H9 (cell line): ENCODE measurements at regions not wholly inside any gene's neighbourhood (a gene's known extent, or its start where the extent isn't known, plus 50 kb on each side); places are given as distances from the start of the nearest gene placed in this dataset.

Source experiments
- DNase-seq: peaks from one replicate; pipeline ENCODE4 v3.0.0-alpha.2; 2017
- H2AFZ ChIP-seq: one replicate; pipeline ENCODE4 v1.6.1; 2013; ENCODE audit warnings: mild to moderate bottlenecking, low read length, control low read depth, moderate library complexity
- H2AK5ac ChIP-seq: 2 replicates; pipeline ENCODE4 v1.6.1; 2013; ENCODE audit warnings: low read length, control low read depth, mixed read lengths; ENCODE audit not compliant: insufficient read length
- H2BK120ac ChIP-seq: one replicate; pipeline ENCODE4 v1.6.1; 2013; ENCODE audit warnings: low read depth, mild to moderate bottlenecking, low read length, control low read depth, inconsistent platforms; ENCODE audit not compliant: poor library complexity, severe bottlenecking
- H2BK12ac ChIP-seq: 2 replicates; pipeline ENCODE4 v1.6.1; 2013; ENCODE audit warnings: low read length, control low read depth, mixed read lengths, low read depth; ENCODE audit not compliant: insufficient read length
- H2BK15ac ChIP-seq: 2 replicates; pipeline ENCODE4 v1.6.1; 2013; ENCODE audit warnings: low read depth, low read length, control low read depth
- H2BK20ac ChIP-seq: one replicate; pipeline ENCODE4 v1.6.1; 2013; ENCODE audit warnings: low read depth, mild to moderate bottlenecking, low read length, control low read depth, inconsistent platforms; ENCODE audit not compliant: poor library complexity, severe bottlenecking
- H2BK5ac ChIP-seq: 2 replicates; pipeline ENCODE4 v1.6.1; 2013; ENCODE audit warnings: low read length, control low read depth, mixed read lengths; ENCODE audit not compliant: insufficient read length
- H3K14ac ChIP-seq: 2 replicates; pipeline ENCODE4 v1.6.1; 2013; ENCODE audit warnings: low read length, control low read depth; ENCODE audit not compliant: insufficient read depth
- H3K18ac ChIP-seq: 2 replicates; pipeline ENCODE4 v1.6.1; 2013; ENCODE audit warnings: low read depth, mild to moderate bottlenecking, mixed read lengths, low read length, control low read depth; ENCODE audit not compliant: insufficient read length
- H3K23ac ChIP-seq: 2 replicates; pipeline ENCODE4 v1.6.1; 2013; ENCODE audit warnings: low read length, control low read depth, mixed read lengths, low read depth; ENCODE audit not compliant: insufficient read length
- H3K23me2 ChIP-seq: 2 replicates; pipeline ENCODE4 v1.6.1; 2013; ENCODE audit warnings: low read depth, mild to moderate bottlenecking, mixed read lengths, low read length, control low read depth; ENCODE audit not compliant: insufficient read length, poor library complexity, severe bottlenecking
- H3K27ac ChIP-seq: 2 replicates; pipeline ENCODE4 v1.5.1; 2013; ENCODE audit warnings: low read length, control low read depth, mixed read lengths, low read depth; ENCODE audit not compliant: insufficient read length
- H3K27me3 ChIP-seq: 2 replicates; pipeline ENCODE4 v1.6.1; 2013; ENCODE audit warnings: low read length, control low read depth, inconsistent platforms; ENCODE audit not compliant: insufficient read depth
- H3K4ac ChIP-seq: 2 replicates; pipeline ENCODE4 v1.6.1; 2013; ENCODE audit warnings: low read depth, mild to moderate bottlenecking, control low read depth, inconsistent platforms, low read length, moderate library complexity
- H3K4me1 ChIP-seq: 2 replicates; pipeline ENCODE4 v1.6.1; 2013; ENCODE audit warnings: low read length, control low read depth, inconsistent platforms; ENCODE audit not compliant: insufficient read depth
- H3K4me2 ChIP-seq: 2 replicates; pipeline ENCODE4 v1.6.1; 2013; ENCODE audit warnings: low read length, control low read depth, mixed read lengths; ENCODE audit not compliant: insufficient read length, insufficient read depth
- H3K56ac ChIP-seq: 2 replicates; pipeline ENCODE4 v1.6.1; 2013; ENCODE audit warnings: low read depth, mild to moderate bottlenecking, mixed read lengths, low read length, control low read depth; ENCODE audit not compliant: insufficient read length
- H3K79me1 ChIP-seq: 2 replicates; pipeline ENCODE4 v1.6.1; 2013; ENCODE audit warnings: low read depth, mild to moderate bottlenecking, moderate library complexity, low read length, control low read depth, inconsistent platforms; ENCODE audit not compliant: insufficient read depth, poor library complexity, severe bottlenecking
- H3K79me2 ChIP-seq: 2 replicates; pipeline ENCODE4 v1.6.1; 2013; ENCODE audit warnings: low read length, control low read depth, inconsistent platforms; ENCODE audit not compliant: insufficient read depth
- H3K9ac ChIP-seq: 2 replicates; pipeline ENCODE4 v1.6.1; 2013; ENCODE audit warnings: low read length, control low read depth, mixed read lengths; ENCODE audit not compliant: insufficient read length; ENCODE audit errors: extremely low read depth
- H3K9me3 ChIP-seq: one replicate; pipeline ENCODE4 v1.6.1; 2013; ENCODE audit warnings: low read depth, low read length, inconsistent platforms; ENCODE audit not compliant: control insufficient read depth
- H3T11ph ChIP-seq: one replicate; pipeline ENCODE4 v1.6.1; 2013; ENCODE audit warnings: mild to moderate bottlenecking, low read length, control low read depth, inconsistent platforms
- H4K20me1 ChIP-seq: one replicate; pipeline ENCODE4 v1.6.1; 2013; ENCODE audit not compliant: control insufficient read depth, insufficient read length, insufficient read depth
- H4K5ac ChIP-seq: 2 replicates; pipeline ENCODE4 v1.6.1; 2013; ENCODE audit warnings: low read depth, mild to moderate bottlenecking, mixed read lengths, low read length, control low read depth; ENCODE audit not compliant: insufficient read length
- H4K8ac ChIP-seq: replicated peaks from 2 replicates; pipeline ENCODE4 v1.6.1; 2013; ENCODE audit warnings: low read length, control low read depth, mixed read lengths, low read depth; ENCODE audit not compliant: insufficient read length
- H4K91ac ChIP-seq: 2 replicates; pipeline ENCODE4 v1.6.1; 2013; ENCODE audit warnings: low read depth, mild to moderate bottlenecking, moderate library complexity, mixed read lengths, low read length, control low read depth; ENCODE audit not compliant: insufficient read length
- H3K27ac Mint-ChIP-seq, 3 experiments: 2 replicates in 2 of 3; 3 replicates in 1 of 3; pipeline ENCODE4 v1.8.0; 2020 to 2021; ENCODE audit warnings: mixed read lengths in 3 of 3, mild to moderate bottlenecking in 1 of 3, moderate library complexity in 1 of 3
- H3K27me3 Mint-ChIP-seq: 2 replicates; pipeline ENCODE4 v1.8.0; 2021; ENCODE audit warnings: low read depth, mild to moderate bottlenecking, moderate library complexity, mixed read lengths
- H3K36me3 Mint-ChIP-seq, 3 experiments: 2 replicates in 2 of 3; 3 replicates in 1 of 3; pipeline ENCODE4 v1.8.0; 2020 to 2021; ENCODE audit warnings: low read depth in 3 of 3, mixed read lengths in 3 of 3; ENCODE audit not compliant: insufficient read depth in 1 of 3
- H3K4me1 Mint-ChIP-seq, 2 experiments: 2 replicates each; pipeline ENCODE4 v1.8.0; 2020; ENCODE audit warnings: mixed read lengths in 2 of 2
- H3K4me3 Mint-ChIP-seq, 2 experiments: 2 replicates in 1 of 2; 3 replicates in 1 of 2; pipeline ENCODE4 v1.8.0; 2020 to 2021; ENCODE audit warnings: mild to moderate bottlenecking in 2 of 2, mixed read lengths in 2 of 2, moderate library complexity in 1 of 2
- H3K9me3 Mint-ChIP-seq, 2 experiments: 2 replicates in 1 of 2; 3 replicates in 1 of 2; pipeline ENCODE4 v1.8.0; 2020; ENCODE audit warnings: mild to moderate bottlenecking in 2 of 2, mixed read lengths in 2 of 2, moderate library complexity in 1 of 2
- WGBS: extraction: QIAGEN DNeasy Blood & Tissue Kit; methylation state at CpG from one replicate; pipeline ENCODE4 v1.1.7; 2013; ENCODE audit warnings: missing lambda C conversion rate, low lambda C conversion rate, mixed read lengths; ENCODE audit not compliant: insufficient read length; ENCODE audit errors: extremely low coverage; 5-methylcytosine and 5-hydroxymethylcytosine counted together
- TF ChIP-seq, protein P1 (sequence below): fragments of 200-600 bp; sonication (generic); conservative IDR thresholded peaks from 3 replicates; pipeline ENCODE4 v1.8.0; 2021; ENCODE audit warnings: antibody characterized with exemption, mild to moderate bottlenecking

DNA sequence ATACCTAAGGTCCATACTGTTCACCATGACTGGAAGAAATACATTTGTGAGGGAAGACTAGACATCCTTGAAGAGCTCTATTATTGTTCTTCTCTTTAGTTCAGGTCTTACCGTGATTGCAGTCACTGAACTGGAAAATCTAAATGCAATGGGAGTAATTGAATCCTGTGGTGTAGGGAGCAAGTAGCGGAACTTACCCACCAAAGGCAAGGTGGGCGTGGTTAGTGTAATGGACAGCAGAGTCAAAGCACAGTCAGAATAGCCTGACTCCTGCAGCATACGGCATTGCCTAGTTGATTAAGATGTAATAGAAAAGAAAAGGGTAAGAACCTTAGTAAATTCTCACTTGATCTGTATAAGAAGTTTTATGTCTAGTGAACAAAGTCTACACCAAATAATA, 679.7 kb upstream of the EPHA7 start:
- H2BK120ac ChIP-seq, result no peak overlapping the region
- no peak overlapping the region for H2BK5ac ChIP-seq
- no peak overlapping the region for H3T11ph ChIP-seq
- H2BK12ac ChIP-seq, result no peak overlapping the region
- no peak overlapping the region for H2AK5ac ChIP-seq
- no peaks in the 10 kb centered on the region for H3K9me3 ChIP-seq
- no peaks in the 10 kb centered on the region for H3K27me3 Mint-ChIP-seq
- H3K9me3 Mint-ChIP-seq, result no peaks in the 10 kb centered on the region
- no peaks in the 10 kb centered on the region for H3K4me1 Mint-ChIP-seq
- H3K23ac ChIP-seq, result no peak overlapping the region
- no peaks in the 10 kb centered on the region for H3K4me1 ChIP-seq
- H3K79me1 ChIP-seq, result no peaks in the 10 kb centered on the region
- H4K91ac ChIP-seq, result no peak overlapping the region
- no peaks in the 10 kb centered on the region for H3K23me2 ChIP-seq
- no peaks in the 10 kb centered on the region for H3K27me3 ChIP-seq
- H2BK15ac ChIP-seq, result no peak overlapping the region
- H3K14ac ChIP-seq, result no peak overlapping the region
- H3K4me2 ChIP-seq, result no peak overlapping the region
- H3K27ac Mint-ChIP-seq, result no peak overlapping the region; a peak in 1 of 7 replicates
- H3K36me3 Mint-ChIP-seq, result no peaks in the 10 kb centered on the region
- H3K56ac ChIP-seq, result no peak overlapping the region
- H4K8ac ChIP-seq, result no peak overlapping the region
- no peak overlapping the region for H4K5ac ChIP-seq
- H3K9ac ChIP-seq, result no peak overlapping the region
- H3K4ac ChIP-seq, result no peak overlapping the region
- no CpG with 5 or more reads among the region's 4 CpGs for WGBS
- H3K4me3 Mint-ChIP-seq, result no peak overlapping the region
- no peak overlapping the region for H2AFZ ChIP-seq
- no peaks in the 10 kb centered on the region for H3K79me2 ChIP-seq
- no peak overlapping the region for H3K18ac ChIP-seq
- no peak for DNase-seq
- no peak overlapping the region for H2BK20ac ChIP-seq
- TF ChIP-seq, protein P1, sequence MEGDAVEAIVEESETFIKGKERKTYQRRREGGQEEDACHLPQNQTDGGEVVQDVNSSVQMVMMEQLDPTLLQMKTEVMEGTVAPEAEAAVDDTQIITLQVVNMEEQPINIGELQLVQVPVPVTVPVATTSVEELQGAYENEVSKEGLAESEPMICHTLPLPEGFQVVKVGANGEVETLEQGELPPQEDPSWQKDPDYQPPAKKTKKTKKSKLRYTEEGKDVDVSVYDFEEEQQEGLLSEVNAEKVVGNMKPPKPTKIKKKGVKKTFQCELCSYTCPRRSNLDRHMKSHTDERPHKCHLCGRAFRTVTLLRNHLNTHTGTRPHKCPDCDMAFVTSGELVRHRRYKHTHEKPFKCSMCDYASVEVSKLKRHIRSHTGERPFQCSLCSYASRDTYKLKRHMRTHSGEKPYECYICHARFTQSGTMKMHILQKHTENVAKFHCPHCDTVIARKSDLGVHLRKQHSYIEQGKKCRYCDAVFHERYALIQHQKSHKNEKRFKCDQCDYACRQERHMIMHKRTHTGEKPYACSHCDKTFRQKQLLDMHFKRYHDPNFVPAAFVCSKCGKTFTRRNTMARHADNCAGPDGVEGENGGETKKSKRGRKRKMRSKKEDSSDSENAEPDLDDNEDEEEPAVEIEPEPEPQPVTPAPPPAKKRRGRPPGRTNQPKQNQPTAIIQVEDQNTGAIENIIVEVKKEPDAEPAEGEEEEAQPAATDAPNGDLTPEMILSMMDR, result no peak
- no peak overlapping the region for H3K27ac ChIP-seq
- no peaks in the 10 kb centered on the region for H4K20me1 ChIP-seq
